EL (cell line): ENCODE measurements at regions not wholly inside any gene's neighbourhood (a gene's known extent, or its start where the extent isn't known, plus 50 kb on each side); places are given as distances from the start of the nearest gene placed in this dataset.
"Not testable (repeated sequence)": the region's sequence is repeated elsewhere in the genome, so short reads cannot be mapped to it uniquely, and the experiment has no call there.

Experiments
- DNase-seq: peaks from one replicate; pipeline ENCODE4 v3.0.0-alpha.2; 2016

- no peak for DNase-seq
Observed at GRCh38 chr6:68134796-68135195, 500.3 kb upstream of the ADGRB3 start.

GRCh38 chr6:68128211-68128610, 506.9 kb upstream of the ADGRB3 start:
- no peak for DNase-seq

DNA sequence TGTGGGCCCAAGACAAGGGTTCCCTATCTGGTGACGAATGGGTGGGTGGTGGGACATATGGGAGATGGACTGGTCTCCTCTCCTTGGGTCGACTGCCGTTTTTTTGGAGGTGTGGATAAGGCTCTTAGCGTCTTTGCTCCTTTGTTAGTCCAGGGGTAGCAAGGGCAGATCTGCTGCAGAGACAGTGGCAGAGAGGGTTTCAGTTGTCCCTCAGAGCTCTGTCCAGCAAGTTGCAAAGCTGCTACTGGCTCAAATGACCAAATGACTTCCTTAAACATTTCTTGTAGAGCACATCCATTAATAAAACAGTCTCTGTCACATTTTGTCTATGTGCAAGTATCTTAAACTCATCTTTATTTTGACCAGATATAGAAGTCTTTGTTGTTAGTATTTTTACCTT, 508.0 kb upstream of the ADGRB3 start:
- DNase-seq = no peak

DNA sequence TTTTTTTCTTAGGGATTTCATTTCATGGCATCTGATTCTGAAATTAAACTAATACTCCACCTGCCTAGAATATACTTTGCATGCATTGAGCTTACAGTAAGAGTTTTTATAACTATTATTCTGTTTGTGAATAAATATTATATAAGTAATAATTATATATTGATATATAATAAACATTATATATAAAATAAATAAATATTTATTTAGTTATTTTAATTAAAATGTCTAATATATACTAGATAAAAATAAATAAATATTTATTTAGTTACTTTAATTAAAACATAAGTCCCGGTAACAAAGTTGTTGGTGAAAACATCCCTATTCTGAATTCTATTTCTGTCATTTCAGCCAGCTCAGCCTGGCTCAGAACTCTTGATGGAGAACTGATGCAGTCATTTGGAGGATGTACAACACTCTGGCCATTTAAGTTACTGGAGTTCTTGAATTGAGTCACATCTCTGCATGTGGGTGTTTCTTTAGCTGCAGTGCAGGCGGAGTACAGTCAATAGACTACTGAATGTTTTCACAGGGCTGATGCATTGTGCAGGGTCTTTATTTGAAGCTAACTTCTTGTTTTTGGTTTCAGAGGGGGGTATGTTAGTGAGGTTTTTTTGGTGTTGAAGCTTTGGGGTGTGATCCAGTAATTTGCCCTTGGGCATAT, 508.9 kb upstream of the ADGRB3 start:
- DNase-seq = no peak

- DNase-seq = not testable (repeated sequence)
Observed at GRCh38 chr6:68122975-68123374, 512.1 kb upstream of the ADGRB3 start.

- no peak for DNase-seq
Observed at GRCh38 chr6:68122032-68122431, 513.0 kb upstream of the ADGRB3 start.

DNA sequence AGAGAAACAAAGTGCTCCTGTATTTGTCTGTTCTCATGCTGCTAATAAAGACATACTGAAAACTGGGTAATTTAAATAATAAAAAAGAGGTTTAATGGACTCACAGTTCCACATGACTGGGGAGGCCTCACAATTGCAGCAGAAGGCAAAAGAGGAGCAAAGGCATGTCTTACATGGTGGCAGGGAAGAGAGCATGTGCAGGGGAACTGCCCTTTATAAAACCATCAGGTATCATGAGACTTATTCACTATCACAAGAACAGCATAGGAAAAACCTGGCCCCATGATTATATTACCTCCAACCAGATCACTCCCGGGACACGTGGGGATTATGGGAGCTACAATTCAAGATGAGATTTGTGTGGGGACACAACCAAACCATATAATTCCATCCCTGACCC, 514.1 kb upstream of the ADGRB3 start:
- DNase-seq = not testable (repeated sequence)

- no peak for DNase-seq
Observed at GRCh38 chr6:68114463-68115047, 520.5 kb upstream of the ADGRB3 start.

GRCh38 chr6:68108233-68108835, 526.7 kb upstream of the ADGRB3 start:
- DNase-seq = no peak

DNA sequence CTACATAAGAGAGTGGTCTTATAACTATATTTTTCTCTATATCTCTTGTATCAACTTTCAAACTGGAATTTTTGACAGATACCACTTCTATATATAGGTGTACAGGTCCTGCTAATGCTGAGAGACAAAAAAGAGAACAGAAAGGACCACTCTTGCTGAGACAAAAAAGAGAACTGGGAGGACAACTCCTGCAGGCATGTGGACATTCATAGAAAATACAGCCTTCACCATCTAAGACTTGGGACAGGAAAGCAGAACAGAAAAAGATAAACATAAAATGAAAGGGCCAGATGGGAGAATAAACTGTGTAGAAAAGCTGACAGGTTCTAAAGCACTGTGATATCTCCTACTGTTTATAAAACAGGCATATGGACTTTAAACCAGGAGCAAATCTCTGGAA, 541.0 kb upstream of the ADGRB3 start:
- DNase-seq = no peak

DNA sequence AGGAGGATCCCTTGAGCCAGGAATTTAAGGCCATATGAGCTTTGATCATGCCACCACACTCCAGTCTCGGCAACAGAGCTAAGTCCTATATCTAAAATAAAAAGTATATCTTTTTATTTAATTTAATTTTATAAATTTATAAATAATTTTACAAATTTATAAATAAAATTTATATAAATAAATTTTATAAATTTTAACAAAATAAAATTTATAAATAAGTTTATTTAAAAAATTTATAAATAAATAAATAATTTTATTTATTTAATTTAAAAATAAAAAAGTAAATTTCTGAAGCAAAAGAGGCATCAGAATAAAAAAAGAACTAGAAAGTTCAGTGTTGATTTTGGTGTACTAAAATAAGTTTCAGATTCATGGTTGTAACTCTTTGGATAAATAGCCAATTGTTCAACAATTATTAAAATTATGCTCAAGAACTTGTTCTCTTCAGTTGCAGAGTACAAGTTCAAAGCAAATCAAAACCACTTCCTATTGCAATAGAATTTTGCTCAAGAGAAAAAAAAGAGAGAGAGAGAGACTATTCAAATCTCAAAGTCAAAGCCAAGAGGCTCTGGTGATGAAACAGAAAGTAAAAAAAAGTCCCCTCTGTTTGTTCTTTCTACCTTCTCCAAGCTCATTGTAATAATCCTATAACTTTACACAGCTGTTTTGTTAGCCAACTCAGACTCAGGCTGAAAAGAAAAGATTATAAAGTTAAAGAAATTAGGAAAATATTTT, 547.5 kb upstream of the ADGRB3 start:
- no peak for DNase-seq

DNA sequence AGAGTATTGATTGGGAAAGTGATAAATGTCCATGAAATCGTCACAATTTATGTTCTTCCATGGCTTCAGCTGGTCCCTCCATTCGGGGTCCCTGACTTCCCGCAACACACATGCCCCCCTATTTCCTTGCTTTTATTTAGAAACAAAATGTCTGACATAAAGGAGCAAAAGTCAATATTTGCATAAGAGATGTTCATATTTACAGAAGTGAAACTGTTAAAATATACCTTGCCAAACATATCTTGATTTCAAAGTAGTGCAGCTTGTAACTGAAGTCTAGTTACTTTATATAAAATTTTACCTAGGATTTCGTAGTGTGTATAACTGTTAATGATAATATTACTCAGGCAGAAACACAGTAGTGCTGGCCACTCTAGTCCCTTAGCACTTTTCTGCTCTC, 548.9 kb upstream of the ADGRB3 start:
- no peak for DNase-seq

GRCh38 chr6:68085599-68085998, 549.5 kb upstream of the ADGRB3 start:
- not testable (repeated sequence) for DNase-seq

GRCh38 chr6:68082086-68082485, 553.0 kb upstream of the ADGRB3 start:
- no peak for DNase-seq

- DNase-seq = no peak
Observed at GRCh38 chr6:68080074-68080473, 555.0 kb upstream of the ADGRB3 start.

- no peak for DNase-seq
Observed at GRCh38 chr6:68077661-68078060, 557.4 kb upstream of the ADGRB3 start.

GRCh38 chr6:68071740-68072139, 563.3 kb upstream of the ADGRB3 start:
- DNase-seq = no peak

DNA sequence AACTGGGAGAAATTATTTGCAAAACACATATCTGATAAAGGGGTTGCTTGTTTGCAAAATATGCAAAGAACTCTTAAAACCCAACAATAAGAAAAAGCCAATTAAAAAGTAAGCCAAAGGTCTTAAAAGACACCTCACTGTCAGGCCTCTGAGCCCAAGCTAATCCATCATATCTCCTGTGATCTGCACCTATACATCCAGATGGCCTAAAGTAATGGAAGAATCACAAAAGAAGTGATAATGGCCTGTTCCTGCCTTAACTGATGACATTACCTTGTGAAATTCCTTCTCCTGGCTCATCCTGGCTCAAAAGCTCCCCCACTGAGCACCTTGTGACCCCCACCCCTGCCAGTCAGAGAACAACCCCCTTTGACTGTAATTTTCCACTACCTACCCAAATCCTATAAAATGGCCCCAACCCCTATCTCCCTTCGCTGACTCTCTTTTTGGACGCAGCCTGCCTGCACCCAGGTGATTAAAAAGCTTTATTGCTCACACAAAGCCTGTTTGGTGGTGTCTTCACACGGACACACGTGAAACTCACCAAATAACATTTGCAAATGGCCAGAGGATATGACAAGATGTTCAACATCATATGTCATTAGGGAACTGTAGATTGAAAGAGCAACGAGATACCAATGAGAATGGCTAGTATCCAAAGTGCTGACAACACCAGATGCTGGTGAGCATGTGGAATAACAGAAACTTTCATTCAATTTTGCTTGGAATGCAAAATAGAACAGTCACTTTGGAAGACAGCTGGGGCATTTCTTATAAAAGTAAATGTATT, 565.0 kb upstream of the ADGRB3 start:
- DNase-seq = no peak

- DNase-seq = no peak
Observed at GRCh38 chr6:68059899-68060298, 575.2 kb upstream of the ADGRB3 start.

- DNase-seq = no peak
Observed at GRCh38 chr6:68059261-68059660, 575.8 kb upstream of the ADGRB3 start.

GRCh38 chr6:68056596-68056995, 578.5 kb upstream of the ADGRB3 start:
- not testable (repeated sequence) for DNase-seq

DNA sequence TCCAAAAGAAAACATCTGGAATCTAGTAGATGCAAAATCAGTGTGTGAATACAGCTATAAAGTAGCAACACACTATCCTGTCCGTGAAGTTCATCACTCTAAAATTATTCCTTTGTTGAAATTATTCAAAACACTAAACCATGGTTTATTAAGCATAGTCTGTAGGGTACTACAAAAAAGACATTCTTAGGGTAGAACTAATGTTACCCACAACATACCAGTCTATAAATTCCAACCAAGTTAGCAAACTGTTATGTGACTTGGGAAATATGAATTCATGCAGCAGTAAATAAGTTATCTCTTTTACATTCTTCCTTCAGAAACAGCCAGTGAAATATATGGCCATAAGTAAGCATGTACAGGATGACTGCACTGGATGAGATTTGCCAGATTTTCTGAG, 580.3 kb upstream of the ADGRB3 start:
- DNase-seq = no peak

DNA sequence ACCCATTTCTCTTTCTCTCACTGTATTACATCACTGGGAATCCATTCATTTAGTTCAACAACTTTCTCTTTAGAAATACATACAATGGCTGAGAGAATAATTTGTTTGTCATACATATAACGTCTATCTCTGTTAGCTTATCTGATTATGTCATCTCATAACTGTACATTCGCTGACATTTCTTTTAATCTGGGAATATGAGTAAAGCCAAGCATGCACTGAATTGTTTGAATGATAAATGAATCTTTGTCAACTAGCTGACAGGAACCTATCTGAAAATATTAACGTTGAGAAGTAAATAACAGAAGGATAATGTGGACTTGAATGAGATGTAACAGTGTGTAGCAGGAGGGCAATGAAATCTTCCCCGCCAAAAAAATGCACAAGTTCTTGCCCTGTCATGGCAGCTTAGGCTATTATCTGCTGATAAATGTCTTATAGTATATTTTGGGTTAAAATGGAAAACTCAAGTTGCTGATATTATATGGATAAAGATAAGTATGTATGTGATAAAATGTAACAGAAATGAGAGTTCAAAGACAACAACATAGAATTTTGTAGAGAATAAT, 581.2 kb upstream of the ADGRB3 start:
- DNase-seq = no peak
